Mesenchymal stem cell (in vitro differentiated cells and primary cell): ENCODE measurements at regions not wholly inside any gene's neighbourhood (a gene's known extent, or its start where the extent isn't known, plus 50 kb on each side); places are given as distances from the start of the nearest gene placed in this dataset.
A peak's percentile ranks its signal among the peaks of the same experiment; 100 is the strongest.

ENCODE experiments used
- DNase-seq: peaks from one replicate; pipeline ENCODE4 v3.0.0-alpha.2; 2013
- H2AFZ ChIP-seq: one replicate; pipeline ENCODE4 v1.6.1; 2013; ENCODE audit warnings: low read depth, mild to moderate bottlenecking, control low read depth, inconsistent platforms, low read length, moderate library complexity
- H2AK5ac ChIP-seq: 2 replicates; pipeline ENCODE4 v1.6.1; 2013; ENCODE audit warnings: low read length, moderate library complexity, mild to moderate bottlenecking, inconsistent platforms; ENCODE audit not compliant: severe bottlenecking
- H2BK120ac ChIP-seq: one replicate; pipeline ENCODE4 v1.6.1; 2013; ENCODE audit warnings: low read depth, mild to moderate bottlenecking, inconsistent platforms, low read length, moderate library complexity
- H2BK12ac ChIP-seq, 2 experiments: one replicate each; pipeline ENCODE4 v1.6.1; 2013; ENCODE audit warnings: inconsistent platforms in 2 of 2, low read length in 2 of 2, mild to moderate bottlenecking in 2 of 2, moderate library complexity in 2 of 2, control low read depth in 1 of 2
- H2BK15ac ChIP-seq: one replicate; pipeline ENCODE4 v1.6.1; 2013; ENCODE audit warnings: mild to moderate bottlenecking, low read depth, inconsistent platforms; ENCODE audit not compliant: poor library complexity, severe bottlenecking
- H2BK5ac ChIP-seq: 2 replicates; pipeline ENCODE4 v1.6.1; 2013; ENCODE audit warnings: low read depth, mild to moderate bottlenecking, low read length, control low read depth, inconsistent platforms; ENCODE audit not compliant: poor library complexity, severe bottlenecking
- H3K14ac ChIP-seq, 2 experiments: one replicate each; pipeline ENCODE4 v1.6.1; 2013; ENCODE audit warnings: inconsistent platforms in 2 of 2, low read length in 2 of 2, control low read depth in 1 of 2, mild to moderate bottlenecking in 1 of 2, moderate library complexity in 1 of 2
- H3K18ac ChIP-seq, 2 experiments: one replicate each; pipeline ENCODE4 v1.6.1; 2013; ENCODE audit warnings: inconsistent platforms in 2 of 2, low read length in 2 of 2, control low read depth in 1 of 2, low read depth in 1 of 2, mild to moderate bottlenecking in 1 of 2
- H3K23ac ChIP-seq, 2 experiments: one replicate each; pipeline ENCODE4 v1.6.1; 2013; ENCODE audit warnings: inconsistent platforms in 2 of 2, low read length in 2 of 2, mild to moderate bottlenecking in 2 of 2, moderate library complexity in 2 of 2, control low read depth in 1 of 2
- H3K27ac ChIP-seq: 2 replicates; pipeline ENCODE4 v1.5.1; 2013; ENCODE audit warnings: mild to moderate bottlenecking, moderate library complexity, low read length, control low read depth, inconsistent platforms; ENCODE audit not compliant: poor library complexity, severe bottlenecking
- H3K27me3 ChIP-seq, 2 experiments: 2 replicates each; pipeline versions ENCODE4 v1.6.1 to v1.7.0; 2013; ENCODE audit warnings: low read length in 2 of 2, mild to moderate bottlenecking in 2 of 2, moderate library complexity in 2 of 2, control low read depth in 1 of 2, inconsistent platforms in 1 of 2; ENCODE audit not compliant: control insufficient read depth in 1 of 2, insufficient read depth in 1 of 2
- H3K36me3 ChIP-seq, 2 experiments: 2 replicates each; pipeline versions ENCODE4 v1.6.1 to v1.7.0; 2013; ENCODE audit warnings: low read length in 2 of 2, control low read depth in 1 of 2, inconsistent platforms in 1 of 2, low read depth in 1 of 2, mild to moderate bottlenecking in 1 of 2; ENCODE audit not compliant: insufficient read depth in 2 of 2, control insufficient read depth in 1 of 2
- H3K4ac ChIP-seq, 2 experiments: one replicate each; pipeline ENCODE4 v1.6.1; 2013; ENCODE audit warnings: inconsistent platforms in 2 of 2, low read length in 2 of 2, mild to moderate bottlenecking in 2 of 2, moderate library complexity in 2 of 2, control low read depth in 1 of 2, low read depth in 1 of 2
- H3K4me1 ChIP-seq: 2 replicates; pipeline ENCODE4 v1.6.1; 2013; ENCODE audit warnings: low read depth, low read length, control low read depth; ENCODE audit not compliant: control insufficient read depth, insufficient read depth
- H3K4me2 ChIP-seq: 2 replicates; pipeline ENCODE4 v1.6.1; 2013; ENCODE audit warnings: low read length, mild to moderate bottlenecking, inconsistent platforms; ENCODE audit not compliant: poor library complexity, severe bottlenecking
- H3K4me3 ChIP-seq, 2 experiments: 2 replicates each; pipeline versions ENCODE4 v1.5.1 to v1.7.0; 2013; ENCODE audit warnings: low read length in 2 of 2, mild to moderate bottlenecking in 2 of 2, control low read depth in 1 of 2, low read depth in 1 of 2; ENCODE audit not compliant: insufficient read depth in 1 of 2
- H3K79me1 ChIP-seq: replicated peaks from 2 replicates; pipeline ENCODE4 v1.6.1; 2013; ENCODE audit warnings: mild to moderate bottlenecking, control low read depth, low read length, inconsistent platforms; ENCODE audit not compliant: poor library complexity, severe bottlenecking
- H3K9ac ChIP-seq: 2 replicates; pipeline ENCODE4 v1.7.0; 2013; ENCODE audit warnings: mild to moderate bottlenecking, low read length, moderate library complexity
- H3K9me3 ChIP-seq: 2 replicates; pipeline ENCODE4 v1.7.0; 2013; ENCODE audit warnings: mild to moderate bottlenecking, low read length; ENCODE audit not compliant: control insufficient read depth
- H4K8ac ChIP-seq: one replicate; pipeline ENCODE4 v1.6.1; 2013; ENCODE audit warnings: inconsistent platforms, mild to moderate bottlenecking, low read length, moderate library complexity
- H4K91ac ChIP-seq: one replicate; pipeline ENCODE4 v1.6.1; 2013; ENCODE audit warnings: mild to moderate bottlenecking, low read length, inconsistent platforms
- WGBS: methylation state at CpG from one replicate; pipeline ENCODE4 v1.1.7; 2013; ENCODE audit warnings: mixed read lengths; 5-methylcytosine and 5-hydroxymethylcytosine counted together

DNA sequence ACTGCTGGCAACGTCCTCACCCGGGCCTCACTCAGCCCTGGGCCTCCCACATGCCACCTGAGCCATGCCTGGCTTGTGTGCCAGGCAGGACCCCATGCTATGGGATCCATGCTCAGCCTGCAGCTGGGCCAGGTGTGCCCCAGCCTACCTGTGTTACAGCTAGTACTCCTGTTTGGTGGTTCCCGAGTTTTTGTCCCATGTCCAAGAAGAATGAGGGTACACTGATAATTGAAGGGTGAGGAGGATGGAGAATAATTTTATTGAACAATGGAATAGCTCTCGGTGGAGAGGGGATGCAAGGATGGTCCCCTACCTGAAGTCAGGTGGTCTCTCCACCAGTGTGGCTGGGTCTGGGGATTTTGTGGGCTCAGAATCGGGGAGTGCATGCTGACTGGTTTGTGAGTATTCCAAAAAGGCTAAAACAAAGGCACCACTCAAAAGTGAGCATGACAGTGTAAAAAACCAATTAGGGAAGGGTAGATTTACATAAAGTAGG, 137.9 kb downstream of the TNFSF18 start:
- Histone ChIP-seq H3K79me1 (no peaks in the 10 kb centered on the region), H4K8ac (peak overlapping the region; percentile 96), H3K9ac (no peak overlapping the region), H2AFZ (no peak overlapping the region), H4K91ac (peak overlapping the region; percentile 100), H3K9me3 (peaks cover 9% of the 10 kb centered on the region), H2BK12ac (peak overlapping the region; percentile 98 to 100), H2AK5ac (peak overlapping the region; percentile 95), H3K4me3 (no peak overlapping the region), H3K4me2 (no peak overlapping the region), H3K4me1 (peaks cover 5% of the 10 kb centered on the region), H3K27me3 (no peaks in the 10 kb centered on the region), H2BK5ac (no peak overlapping the region), H3K23ac (peak overlapping the region in 1 of 2 experiments; percentile 29), H2BK120ac (peak overlapping the region; percentile 97), H3K18ac (peak overlapping the region; percentile 89 to 99), H3K14ac (no peak overlapping the region), H3K36me3 (no peaks in the 10 kb centered on the region), H3K27ac (no peak overlapping the region), H2BK15ac (peak overlapping the region; percentile 86), H3K4ac (peak overlapping the region; percentile 76 to 100)
- DNase-seq: no peak
- 84% methylated on average over 5 of the region's 5 CpGs for WGBS

DNA sequence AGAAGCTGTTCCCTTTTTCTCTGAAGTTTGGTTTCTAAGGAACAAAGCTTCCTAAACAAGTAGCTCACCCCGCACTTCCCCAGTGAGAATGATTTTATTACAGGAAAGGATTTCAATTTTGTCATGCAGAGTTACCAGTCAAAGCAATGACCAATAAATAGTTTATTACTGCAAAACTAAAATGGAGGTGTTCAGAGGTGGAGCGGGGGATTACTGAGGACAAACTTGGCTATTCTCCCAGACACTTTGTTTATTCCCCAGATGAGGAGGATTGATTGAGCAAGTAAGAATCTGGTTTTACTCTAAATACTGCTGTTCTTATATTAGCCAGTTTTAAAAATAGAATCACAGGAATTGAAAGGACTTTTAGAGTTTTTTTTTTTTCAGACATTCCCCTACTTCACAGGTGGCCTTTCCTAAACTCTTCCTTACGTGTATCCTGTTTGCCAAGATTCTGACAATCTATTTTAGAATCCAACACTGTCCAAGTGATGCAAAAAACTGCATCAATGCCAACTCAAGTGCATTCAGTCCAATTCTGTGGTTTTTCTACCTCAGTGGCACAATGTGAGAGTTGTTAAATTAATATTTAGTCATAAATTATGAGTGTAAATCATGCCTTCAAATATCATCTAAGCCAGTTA, 136.1 kb downstream of the TNFSF18 start:
- H4K91ac ChIP-seq: no peak overlapping the region
- no peaks in the 10 kb centered on the region for H3K27me3 ChIP-seq
- H4K8ac ChIP-seq: no peak overlapping the region
- H2BK5ac ChIP-seq: no peak overlapping the region
- H2AK5ac ChIP-seq: peak overlapping the region; percentile 45
- peaks cover 4% of the 10 kb centered on the region for H3K4me1 ChIP-seq
- H2BK120ac ChIP-seq: no peak overlapping the region
- 0% methylated on average over 2 of the region's 3 CpGs for WGBS
- H3K14ac ChIP-seq: no peak overlapping the region
- H3K4me3 ChIP-seq: no peak overlapping the region
- H3K9ac ChIP-seq: no peak overlapping the region
- H2BK15ac ChIP-seq: no peak overlapping the region
- no peak overlapping the region for H3K18ac ChIP-seq
- H3K23ac ChIP-seq: no peak overlapping the region
- H3K36me3 ChIP-seq: no peaks in the 10 kb centered on the region
- H3K9me3 ChIP-seq: peaks cover 9% of the 10 kb centered on the region
- DNase-seq: peak; percentile 87
- H2BK12ac ChIP-seq: peak overlapping the region in 1 of 2 experiments; percentile 11
- H3K27ac ChIP-seq: no peak overlapping the region
- no peak overlapping the region for H2AFZ ChIP-seq
- H3K4me2 ChIP-seq: no peak overlapping the region
- H3K79me1 ChIP-seq: no peaks in the 10 kb centered on the region
- no peak overlapping the region for H3K4ac ChIP-seq

DNA sequence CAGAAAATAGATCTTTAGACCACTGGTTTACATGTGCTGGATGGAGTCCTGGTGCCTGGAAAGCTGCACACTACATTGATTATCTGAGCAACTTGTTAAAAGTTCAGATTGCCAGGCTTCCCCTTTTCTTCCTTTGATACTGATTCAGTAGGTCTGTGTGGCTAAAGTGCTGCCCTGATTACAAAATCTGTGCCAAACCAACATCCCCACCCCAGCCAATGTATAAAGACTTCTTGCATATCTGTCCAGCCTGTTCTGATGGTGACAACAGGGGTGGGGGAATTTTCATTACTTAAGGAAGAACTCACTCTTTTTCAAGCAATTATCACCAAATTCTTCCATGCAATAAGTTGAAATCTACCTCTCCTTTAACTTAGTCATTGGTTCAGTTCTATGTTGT, 135.5 kb downstream of the TNFSF18 start:
- peak overlapping the region; percentile 89 for H2AK5ac ChIP-seq
- no peaks in the 10 kb centered on the region for H3K36me3 ChIP-seq
- DNase-seq: no peak
- H2AFZ ChIP-seq: no peak overlapping the region
- peak overlapping the region; percentile 95 for H2BK120ac ChIP-seq
- H4K91ac ChIP-seq: peak overlapping the region; percentile 40
- no peaks in the 10 kb centered on the region for H3K27me3 ChIP-seq
- H3K4me3 ChIP-seq: no peak overlapping the region
- no peaks in the 10 kb centered on the region for H3K79me1 ChIP-seq
- peaks cover 3% of the 10 kb centered on the region for H3K4me1 ChIP-seq
- H2BK12ac ChIP-seq: peak overlapping the region; percentile 37 to 84
- no peak overlapping the region for H3K14ac ChIP-seq
- H3K27ac ChIP-seq: no peak overlapping the region
- peak overlapping the region; percentile 67 to 90 for H3K18ac ChIP-seq
- peak overlapping the region in 1 of 2 experiments; percentile 81 for H3K4ac ChIP-seq
- H2BK15ac ChIP-seq: no peak overlapping the region
- no peak overlapping the region for H3K4me2 ChIP-seq
- no peak overlapping the region for H2BK5ac ChIP-seq
- H4K8ac ChIP-seq: peak overlapping the region; percentile 82
- peaks cover 9% of the 10 kb centered on the region for H3K9me3 ChIP-seq
- H3K9ac ChIP-seq: no peak overlapping the region
- no peak overlapping the region for H3K23ac ChIP-seq

DNA sequence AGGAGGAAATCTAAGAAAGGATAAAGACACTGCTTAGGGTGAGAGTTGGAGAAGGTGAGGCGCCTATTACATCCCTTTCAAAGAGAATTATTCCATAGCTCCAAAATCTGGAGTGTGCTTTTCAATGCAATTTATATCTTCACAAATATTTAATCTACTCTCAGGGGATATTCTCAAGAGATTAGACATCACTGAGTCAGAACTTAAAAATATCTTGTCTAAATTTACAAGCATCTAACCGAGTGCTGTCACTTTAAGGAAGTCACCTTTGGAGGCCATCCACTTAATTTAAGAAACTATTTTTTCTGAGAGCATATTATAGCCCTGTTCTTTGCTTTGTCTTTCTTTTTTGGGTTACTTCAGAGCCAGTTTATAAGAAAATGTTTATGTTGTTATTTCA, 134.6 kb downstream of the TNFSF18 start:
- H3K18ac ChIP-seq: peak overlapping the region in 1 of 2 experiments; percentile 68
- no peak overlapping the region for H2BK15ac ChIP-seq
- no peak overlapping the region for H3K9ac ChIP-seq
- no peaks in the 10 kb centered on the region for H3K79me1 ChIP-seq
- H2BK5ac ChIP-seq: no peak overlapping the region
- no peak overlapping the region for H3K4me3 ChIP-seq
- H3K4me1 ChIP-seq: peaks cover 3% of the 10 kb centered on the region
- no peak overlapping the region for H3K27ac ChIP-seq
- H3K27me3 ChIP-seq: no peaks in the 10 kb centered on the region
- no peak overlapping the region for H4K91ac ChIP-seq
- H3K4ac ChIP-seq: no peak overlapping the region
- no peak for DNase-seq
- H3K23ac ChIP-seq: no peak overlapping the region
- no peak overlapping the region for H3K4me2 ChIP-seq
- H2AFZ ChIP-seq: no peak overlapping the region
- 20% methylated on average over 1 of the region's 2 CpGs for WGBS
- H2BK12ac ChIP-seq: no peak overlapping the region
- no peak overlapping the region for H4K8ac ChIP-seq
- no peak overlapping the region for H3K14ac ChIP-seq
- H3K9me3 ChIP-seq: peaks cover 9% of the 10 kb centered on the region
- no peaks in the 10 kb centered on the region for H3K36me3 ChIP-seq
- peak overlapping the region; percentile 42 for H2BK120ac ChIP-seq
- peak overlapping the region; percentile 75 for H2AK5ac ChIP-seq
